Keratinocyte (primary cell): ENCODE measurements at regions not wholly inside any gene's neighbourhood (a gene's known extent, or its start where the extent isn't known, plus 50 kb on each side); places are given as distances from the start of the nearest gene placed in this dataset.

Experiments
- DNase-seq: peaks from one replicate; pipeline ENCODE4 v3.0.0-alpha.2; 2011; ENCODE audit warnings: low read depth, missing footprints, low spot score
- FAIRE-seq: peaks from 2 replicates; lab custom pipeline; 2011; peaks lifted over from hg19 to GRCh38; lab: Jason Lieb, UNC
- H2AFZ ChIP-seq: 2 replicates; pipeline ENCODE4 v1.6.0; 2012; ENCODE audit warnings: low read length, control low read depth, inconsistent platforms; ENCODE audit not compliant: control insufficient read depth
- H3K27ac ChIP-seq: 2 replicates; pipeline ENCODE4 v1.5.1; 2011; ENCODE audit warnings: low read length; ENCODE audit not compliant: control insufficient read depth, insufficient read depth
- H3K27me3 ChIP-seq: 3 replicates; pipeline ENCODE4 v1.6.0; 2011; ENCODE audit warnings: low read length; ENCODE audit not compliant: control insufficient read depth, insufficient read depth; ENCODE audit errors: extremely low read depth
- H3K36me3 ChIP-seq, 2 experiments: 2 replicates in 1 of 2; 3 replicates in 1 of 2; pipeline ENCODE4 v1.5.1; 2011; ENCODE audit warnings: low read length in 2 of 2, mild to moderate bottlenecking in 1 of 2; ENCODE audit not compliant: control insufficient read depth in 2 of 2, insufficient read depth in 2 of 2; ENCODE audit errors: extremely low read depth in 1 of 2
- H3K4me1 ChIP-seq: 3 replicates; pipeline ENCODE4 v1.5.1; 2011; ENCODE audit warnings: low read length; ENCODE audit not compliant: control insufficient read depth, insufficient read depth; ENCODE audit errors: extremely low read depth
- H3K4me2 ChIP-seq: 3 replicates; pipeline ENCODE4 v1.6.0; 2011; ENCODE audit warnings: low read depth, low read length; ENCODE audit not compliant: control insufficient read depth, insufficient read depth; ENCODE audit errors: extremely low read depth
- H3K4me3 ChIP-seq, 3 experiments: fragments of 200-600 bp in 1 of 3; sonication (generic) in 1 of 3; 2 replicates in 2 of 3; 3 replicates in 1 of 3; pipeline ENCODE4 v1.5.1; 2011 to 2016; ENCODE audit warnings: low read length in 3 of 3, mild to moderate bottlenecking in 3 of 3, control low read depth in 2 of 3, inconsistent platforms in 1 of 3, low read depth in 1 of 3, mixed read lengths in 1 of 3, mixed run types in 1 of 3, moderate library complexity in 1 of 3; ENCODE audit not compliant: control insufficient read depth in 2 of 3, insufficient read depth in 2 of 3; ENCODE audit errors: extremely low read depth in 1 of 3
- H3K79me2 ChIP-seq: 2 replicates; pipeline ENCODE4 v1.6.0; 2012; ENCODE audit warnings: low read length; ENCODE audit not compliant: control insufficient read depth, insufficient read depth
- H3K9ac ChIP-seq: 3 replicates; pipeline ENCODE4 v1.6.0; 2011; ENCODE audit warnings: low read length; ENCODE audit not compliant: control insufficient read depth, insufficient read depth; ENCODE audit errors: extremely low read depth
- H3K9me1 ChIP-seq: 3 replicates; pipeline ENCODE4 v1.6.0; 2011; ENCODE audit warnings: low read length; ENCODE audit not compliant: control insufficient read depth, insufficient read depth; ENCODE audit errors: extremely low read depth
- H3K9me3 ChIP-seq: 2 replicates; pipeline ENCODE4 v1.5.1; 2012; ENCODE audit warnings: low read depth, low read length; ENCODE audit not compliant: control insufficient read depth
- H4K20me1 ChIP-seq: 3 replicates; pipeline ENCODE4 v1.6.0; 2011; ENCODE audit warnings: low read length; ENCODE audit not compliant: control insufficient read depth, insufficient read depth; ENCODE audit errors: extremely low read depth
- CTCF ChIP-seq, 3 experiments: IDR thresholded peaks in 1 of 3; conservative IDR thresholded peaks in 1 of 3; optimal IDR thresholded peaks in 1 of 3; 2 replicates in 2 of 3; 3 replicates in 1 of 3; pipeline versions ENCODE3 to v1.5.1; 2011; ENCODE audit warnings: low read length in 3 of 3, mild to moderate bottlenecking in 3 of 3, moderate library complexity in 2 of 3, control low read depth in 1 of 3, inconsistent platforms in 1 of 3; ENCODE audit not compliant: insufficient read depth in 2 of 3; ENCODE audit errors: extremely low read depth in 1 of 3
- EZH2 ChIP-seq: IDR thresholded peaks from one replicate; pipeline ENCODE4 v1.6.1; 2012; ENCODE audit warnings: inconsistent platforms, mild to moderate bottlenecking, low read length, moderate library complexity
- dilution Hi-C: fragments of 300-500 bp; cut with MboI; formaldehyde crosslinking; loops from one replicate; pipeline ENCODE4 v1.7.0; 2020; ENCODE audit warnings: low sequenced_read_pairs; ENCODE audit not compliant: extremely low pct_ligation_motif_present

GRCh38 chr7:49702099-49702498 lies 71.3 kb upstream of the VWC2 start:
- no peaks in the 10 kb centered on the region for H3K79me2 ChIP-seq
- H3K4me1 ChIP-seq = no peaks in the 10 kb centered on the region
- no peak overlapping the region for H3K4me2 ChIP-seq
- FAIRE-seq (no peak), DNase-seq (no peak)
- H3K27ac ChIP-seq = no peak overlapping the region
- H3K27me3 ChIP-seq = no peaks in the 10 kb centered on the region
- no peak overlapping the region for H3K4me3 ChIP-seq
- H3K9me1 ChIP-seq = no peaks in the 10 kb centered on the region
- TF ChIP-seq EZH2 (no peak), CTCF (optimal IDR thresholded peaks at IDR 0.05 in 1 of 3, IDR thresholded peaks at IDR 0.05 in 1 of 3, conservative IDR thresholded peaks at IDR 0.05 in 1 of 3; ENCODE audit: extremely low read depth in 1 of 3, insufficient read depth in 2 of 3, low read length in 3 of 3) (no peak)
- no peaks in the 10 kb centered on the region for H4K20me1 ChIP-seq
- dilution Hi-C loops = no loop called here
- no peak overlapping the region for H2AFZ ChIP-seq
- H3K9me3 ChIP-seq = no peaks in the 10 kb centered on the region
- no peaks in the 10 kb centered on the region for H3K36me3 ChIP-seq
- H3K9ac ChIP-seq = no peak overlapping the region

- no peak for DNase-seq
- dilution Hi-C loops = no loop called here
- Histone ChIP-seq H3K36me3 (no peaks in the 10 kb centered on the region), H3K4me3 (no peak overlapping the region), H3K27me3 (no peaks in the 10 kb centered on the region), H3K4me1 (no peaks in the 10 kb centered on the region), H3K9me1 (no peaks in the 10 kb centered on the region), H3K9ac (no peak overlapping the region), H3K4me2 (no peak overlapping the region), H3K27ac (no peak overlapping the region), H2AFZ (no peak overlapping the region), H3K79me2 (no peaks in the 10 kb centered on the region), H3K9me3 (no peaks in the 10 kb centered on the region), H4K20me1 (no peaks in the 10 kb centered on the region)
- no peak for FAIRE-seq
- TF ChIP-seq EZH2 = no peak
- no peak for TF ChIP-seq CTCF (optimal IDR thresholded peaks at IDR 0.05 in 1 of 3, IDR thresholded peaks at IDR 0.05 in 1 of 3, conservative IDR thresholded peaks at IDR 0.05 in 1 of 3; ENCODE audit: extremely low read depth in 1 of 3, insufficient read depth in 2 of 3, low read length in 3 of 3)
Measured at GRCh38 chr7:49703337-49703736, 70.1 kb upstream of the VWC2 start.
